ENCODE measurements at regions not wholly inside any gene's neighbourhood (a gene's known extent, or its start where the extent isn't known, plus 50 kb on each side); places are given as distances from the start of the nearest gene placed in this dataset.

GRCh38 chr21:16908077-16908476 is 604.8 kb upstream of the CXADR start:
- no peaks in the 10 kb centered on the region for H3K4me1 ChIP-seq
- DNase-seq: no peak
- no peak for TF ChIP-seq CTCF (IDR thresholded peaks at IDR 0.05 in 8 of 11, conservative IDR thresholded peaks at IDR 0.05 in 3 of 11)
- no peak for TF ChIP-seq POLR2AphosphoS5 (IDR thresholded peaks at IDR 0.05)
- TF ChIP-seq POLR2A (IDR thresholded peaks at IDR 0.05): no peak
- peaks cover 0 to 4% (median 0%) of the 10 kb centered on the region in 8 donors for H3K9me3 ChIP-seq
- intact Hi-C loops (cut with DNase I; ENCODE audit: low total_unique reads): no loop called here
- WGBS, 5 donors: 85 to 93% (median 91%) methylated on average over 1 of the region's 1 CpG
- no peak overlapping the region for H3K4me3 ChIP-seq
- no peaks in the 10 kb centered on the region for H3K27me3 ChIP-seq (replicated peaks in 1 of 7)
- H3K36me3 ChIP-seq: no peaks in the 10 kb centered on the region
- no peak overlapping the region for H3K27ac ChIP-seq

- Histone ChIP-seq H3K4me1 (no peaks in the 10 kb centered on the region), H3K27me3 (replicated peaks in 1 of 7) (no peaks in the 10 kb centered on the region), H3K27ac (no peak overlapping the region), H3K9me3 (peaks cover 0 to 14% (median 0%) of the 10 kb centered on the region in 8 donors), H3K4me3 (no peak overlapping the region), H3K36me3 (no peaks in the 10 kb centered on the region)
- no peak for DNase-seq
- intact Hi-C loops (cut with DNase I; ENCODE audit: low total_unique reads): no loop called here
- no peak for TF ChIP-seq POLR2A (IDR thresholded peaks at IDR 0.05)
- no peak for TF ChIP-seq POLR2AphosphoS5 (IDR thresholded peaks at IDR 0.05)
- no peak for TF ChIP-seq CTCF (IDR thresholded peaks at IDR 0.05 in 8 of 11, conservative IDR thresholded peaks at IDR 0.05 in 3 of 11)
- WGBS, 5 donors: 57 to 77% (median 71%) methylated on average over 4 of the region's 4 CpGs
These were observed 602.2 kb upstream of the CXADR start for GRCh38 chr21:16910435-16911165.

- intact Hi-C loops (cut with DNase I; ENCODE audit: low total_unique reads): no loop called here
- DNase-seq: no peak
- Histone ChIP-seq H3K4me3 (no peak overlapping the region), H3K9me3 (peaks cover 0 to 19% (median 0%) of the 10 kb centered on the region in 8 donors), H3K4me1 (no peaks in the 10 kb centered on the region), H3K36me3 (no peaks in the 10 kb centered on the region), H3K27me3 (replicated peaks in 1 of 7) (no peaks in the 10 kb centered on the region), H3K27ac (no peak overlapping the region)
- WGBS, 5 donors: 85 to 89% (median 87%) methylated on average over 1 of the region's 1 CpG
- TF ChIP-seq CTCF (IDR thresholded peaks at IDR 0.05 in 8 of 11, conservative IDR thresholded peaks at IDR 0.05 in 3 of 11) (no peak), POLR2AphosphoS5 (IDR thresholded peaks at IDR 0.05) (no peak)
These were observed 601.7 kb upstream of the CXADR start for GRCh38 chr21:16911166-16911607.

GRCh38 chr21:16912075-16912474 is 600.8 kb upstream of the CXADR start:
- WGBS, 5 donors: 39 to 57% (median 48%) methylated on average over 2 of the region's 2 CpGs
- no peaks in the 10 kb centered on the region for H3K27me3 ChIP-seq (replicated peaks in 1 of 7)
- intact Hi-C loops (cut with DNase I; ENCODE audit: low total_unique reads): no loop called here
- no peak for DNase-seq
- no peaks in the 10 kb centered on the region for H3K4me1 ChIP-seq
- TF ChIP-seq POLR2A (IDR thresholded peaks at IDR 0.05) (no peak), POLR2AphosphoS5 (IDR thresholded peaks at IDR 0.05) (no peak), CTCF (IDR thresholded peaks at IDR 0.05 in 8 of 11, conservative IDR thresholded peaks at IDR 0.05 in 3 of 11) (no peak)
- no peaks in the 10 kb centered on the region for H3K36me3 ChIP-seq
- peaks cover 0 to 15% (median 0%) of the 10 kb centered on the region in 8 donors for H3K9me3 ChIP-seq
- no peak overlapping the region for H3K27ac ChIP-seq
- no peak overlapping the region for H3K4me3 ChIP-seq

Data from spleen (tissue), 11 donors.